Transverse colon (tissue), 4 donors: ENCODE measurements at regions not wholly inside any gene's neighbourhood (a gene's known extent, or its start where the extent isn't known, plus 50 kb on each side); places are given as distances from the start of the nearest gene placed in this dataset.

ENCODE experiments used
- EP300 ChIP-seq: sonication (generic); formaldehyde crosslinking; IDR thresholded peaks from one replicate; pipeline ENCODE4 v1.6.1; 2017; ENCODE audit warnings: antibody characterized with exemption, low read depth
- POLR2A ChIP-seq: fragments of 450-650 bp; IDR thresholded peaks from one replicate; pipeline ENCODE4 v1.6.1; 2016; ENCODE audit warnings: antibody characterized with exemption, mild to moderate bottlenecking, moderate library complexity
- POLR2AphosphoS5 ChIP-seq, 3 donors: sonication (generic); formaldehyde crosslinking; IDR thresholded peaks; one replicate each; pipeline ENCODE4 v1.6.1; 2016; ENCODE audit warnings: antibody characterized with exemption in 3 of 3
- TF ChIP-seq, protein P1 (sequence below), 5 experiments: fragments of 200-600 bp in 3 of 5; fragments of 450-650 bp in 2 of 5; sonication (generic) in 3 of 5; IDR thresholded peaks; 1 replicate in 2 of 5; 2 replicates in 3 of 5; pipeline ENCODE4 v1.5.1; 2016 to 2017; ENCODE audit warnings: antibody characterized with exemption in 5 of 5, inconsistent platforms in 3 of 5, mild to moderate bottlenecking in 2 of 5, moderate library complexity in 1 of 5

DNA sequence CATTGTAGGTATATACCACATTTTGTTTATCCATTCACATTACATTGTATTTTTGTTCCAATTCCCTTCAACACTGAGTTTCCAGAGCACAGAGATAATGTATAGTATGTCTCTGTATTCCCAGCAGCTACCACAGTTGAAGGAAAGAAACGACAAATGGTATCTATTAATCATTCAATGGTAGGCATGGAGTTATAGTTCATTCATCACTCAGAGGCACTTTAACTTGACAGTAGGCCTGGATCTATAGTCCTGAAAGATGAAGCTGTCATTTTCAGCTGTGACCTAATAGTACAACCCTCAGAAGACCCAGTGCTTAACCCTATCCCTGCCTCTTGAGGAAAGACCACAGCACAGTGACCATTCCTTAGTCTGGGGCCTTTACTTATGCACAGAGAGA lies 163.0 kb upstream of the TMTC4 start:
- TF ChIP-seq POLR2A (no peak), POLR2AphosphoS5 (IDR thresholded peaks at IDR 0.05) (no peak), EP300 (no peak)
- TF ChIP-seq, protein P1, sequence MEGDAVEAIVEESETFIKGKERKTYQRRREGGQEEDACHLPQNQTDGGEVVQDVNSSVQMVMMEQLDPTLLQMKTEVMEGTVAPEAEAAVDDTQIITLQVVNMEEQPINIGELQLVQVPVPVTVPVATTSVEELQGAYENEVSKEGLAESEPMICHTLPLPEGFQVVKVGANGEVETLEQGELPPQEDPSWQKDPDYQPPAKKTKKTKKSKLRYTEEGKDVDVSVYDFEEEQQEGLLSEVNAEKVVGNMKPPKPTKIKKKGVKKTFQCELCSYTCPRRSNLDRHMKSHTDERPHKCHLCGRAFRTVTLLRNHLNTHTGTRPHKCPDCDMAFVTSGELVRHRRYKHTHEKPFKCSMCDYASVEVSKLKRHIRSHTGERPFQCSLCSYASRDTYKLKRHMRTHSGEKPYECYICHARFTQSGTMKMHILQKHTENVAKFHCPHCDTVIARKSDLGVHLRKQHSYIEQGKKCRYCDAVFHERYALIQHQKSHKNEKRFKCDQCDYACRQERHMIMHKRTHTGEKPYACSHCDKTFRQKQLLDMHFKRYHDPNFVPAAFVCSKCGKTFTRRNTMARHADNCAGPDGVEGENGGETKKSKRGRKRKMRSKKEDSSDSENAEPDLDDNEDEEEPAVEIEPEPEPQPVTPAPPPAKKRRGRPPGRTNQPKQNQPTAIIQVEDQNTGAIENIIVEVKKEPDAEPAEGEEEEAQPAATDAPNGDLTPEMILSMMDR (IDR thresholded peaks at IDR 0.05): no peak
